B cell (primary cell): ENCODE measurements at regions not wholly inside any gene's neighbourhood (a gene's known extent, or its start where the extent isn't known, plus 50 kb on each side); places are given as distances from the start of the nearest gene placed in this dataset.

Experiments
- ATAC-seq: fragments of 200-7000 bp; cut with Tn5 transposase; one replicate; pipeline ENCODE4 v1.10.0; 2021; ENCODE audit warnings: low read depth, mild to moderate bottlenecking, moderate number of reproducible peaks, moderate library complexity
- CTCF ChIA-PET: fragments of 350-600 bp; sonication (Branson Sonifier 250); formaldehyde crosslinking; loops from one replicate; lab custom pipeline; 2021; ENCODE audit warnings: antibody characterized with exemption, inconsistent platforms; lab: Charles Lee
- POLR2A ChIA-PET: fragments of 350-600 bp; sonication (Branson Sonifier 250); formaldehyde crosslinking; loops from one replicate; lab custom pipeline; 2021; ENCODE audit warnings: antibody characterized with exemption; lab: Charles Lee
- DNase-seq: peaks from one replicate; pipeline ENCODE4 v3.0.0; 2013
- H2AFZ ChIP-seq: 2 replicates; pipeline ENCODE4 v1.6.1; 2012; ENCODE audit warnings: mild to moderate bottlenecking, low read depth, low read length; ENCODE audit not compliant: insufficient read depth, poor library complexity, severe bottlenecking
- H3K27ac ChIP-seq, 2 donors: 1 replicate in 1 of 2; 2 replicates in 1 of 2; pipeline ENCODE4 v1.5.1; 2012 to 2013; ENCODE audit warnings: low read length in 2 of 2, mild to moderate bottlenecking in 2 of 2, moderate library complexity in 1 of 2
- H3K27me3 ChIP-seq, 4 experiments: fragments of 200-600 bp in 1 of 4; sonication (generic) in 1 of 4; replicated peaks in 1 of 4; 1 replicate in 2 of 4; 2 replicates in 2 of 4; pipeline versions ENCODE4 v1.6.1 to v1.7.0; 2013 to 2016; ENCODE audit warnings: low read length in 3 of 4, mild to moderate bottlenecking in 2 of 4, mixed read lengths in 1 of 4, moderate library complexity in 1 of 4; ENCODE audit not compliant: insufficient read depth in 4 of 4, control insufficient read depth in 3 of 4; ENCODE audit errors: control extremely low read depth in 1 of 4
- H3K36me3 ChIP-seq, 2 experiments: replicated peaks in 1 of 2; 1 replicate in 1 of 2; 2 replicates in 1 of 2; pipeline versions ENCODE4 v1.6.1 to v1.7.1; 2013; ENCODE audit warnings: low read length in 1 of 2; ENCODE audit not compliant: insufficient read depth in 2 of 2, control insufficient read depth in 1 of 2; ENCODE audit errors: control extremely low read depth in 1 of 2, extremely low read depth in 1 of 2
- H3K4me1 ChIP-seq, 2 donors: fragments of 200-600 bp in 1 of 2; sonication (generic) in 1 of 2; 1 replicate in 1 of 2; 2 replicates in 1 of 2; pipeline versions ENCODE4 v1.5.1 to v1.6.1; 2013 to 2017; ENCODE audit warnings: low read length in 2 of 2; ENCODE audit not compliant: control insufficient read depth in 2 of 2, insufficient read depth in 2 of 2
- H3K4me2 ChIP-seq: replicated peaks from 2 replicates; pipeline ENCODE3; 2012; ENCODE audit warnings: mild to moderate bottlenecking, low read depth, low read length; ENCODE audit not compliant: poor library complexity, severe bottlenecking
- H3K4me3 ChIP-seq, 5 experiments: fragments of 200-600 bp in 1 of 5; sonication (generic) in 1 of 5; 1 replicate in 3 of 5; 2 replicates in 2 of 5; pipeline versions ENCODE4 v1.5.1 to v1.7.0; 2011 to 2016; ENCODE audit warnings: low read length in 4 of 5, mild to moderate bottlenecking in 4 of 5, low read depth in 2 of 5, control low read depth in 1 of 5, moderate library complexity in 1 of 5; ENCODE audit not compliant: insufficient read depth in 1 of 5; ENCODE audit errors: control extremely low read depth in 1 of 5, extremely low read depth in 1 of 5
- H3K79me2 ChIP-seq: fragments of 200-600 bp; sonication (generic); one replicate; pipeline ENCODE4 v1.6.0; 2016; ENCODE audit warnings: low read length; ENCODE audit not compliant: control insufficient read depth, insufficient read depth
- H3K9ac ChIP-seq: fragments of 200-600 bp; sonication (generic); 2 replicates; pipeline ENCODE4 v1.6.1; 2017; ENCODE audit warnings: mild to moderate bottlenecking, low read length, moderate library complexity
- H3K9me3 ChIP-seq, 3 donors: one replicate each; pipeline versions ENCODE4 v1.6.1 to v1.7.1; 2013; ENCODE audit warnings: low read length in 2 of 3; ENCODE audit not compliant: control insufficient read depth in 2 of 3, insufficient read depth in 1 of 3; ENCODE audit errors: control extremely low read depth in 1 of 3
- H4K20me1 ChIP-seq: 2 replicates; pipeline ENCODE4 v1.6.0; 2012; ENCODE audit warnings: mild to moderate bottlenecking, low read length; ENCODE audit not compliant: insufficient read depth, control insufficient read depth, poor library complexity, severe bottlenecking
- H3K27ac Mint-ChIP-seq: one replicate; pipeline ENCODE4 v1.8.0; 2021; ENCODE audit warnings: mixed read lengths
- H3K27me3 Mint-ChIP-seq: one replicate; pipeline ENCODE4 v1.8.0; 2021; ENCODE audit warnings: mixed read lengths
- H3K4me1 Mint-ChIP-seq: one replicate; pipeline ENCODE4 v1.8.0; 2021; ENCODE audit warnings: mixed read lengths
- H3K4me3 Mint-ChIP-seq: one replicate; pipeline ENCODE4 v1.8.0; 2021; ENCODE audit warnings: mixed read lengths
- H3K9me3 Mint-ChIP-seq: one replicate; pipeline ENCODE4 v1.8.0; 2022; ENCODE audit warnings: mixed read lengths; ENCODE audit not compliant: insufficient read depth
- CTCF ChIP-seq: fragments of 200-600 bp; IDR thresholded peaks from one replicate; pipeline ENCODE4 v1.8.0; 2022; ENCODE audit warnings: antibody characterized with exemption, mild to moderate bottlenecking
- EZH2 ChIP-seq: IDR thresholded peaks from 2 replicates; pipeline ENCODE4 v1.6.1; 2012; ENCODE audit warnings: borderline replicate concordance, low read depth, mild to moderate bottlenecking, moderate library complexity, low read length; ENCODE audit not compliant: insufficient read depth, poor library complexity, severe bottlenecking
- WGBS: methylation state at CpG from one replicate; pipeline ENCODE4 v1.1.5; 2013; ENCODE audit warnings: missing lambda C conversion rate; ENCODE audit not compliant: insufficient coverage; 5-methylcytosine and 5-hydroxymethylcytosine counted together
- intact Hi-C: fragments of 100-400 bp; cut with micrococcal nuclease; formaldehyde crosslinking; loops from one replicate; pipeline ENCODE4 v1.10.0; 2022

GRCh38 chr5:28505121-28505520 is 1466.7 kb upstream of the CDH9 start:
- Mint-ChIP-seq H3K4me1 (no peaks in the 10 kb centered on the region), H3K27ac (no peak overlapping the region), H3K4me3 (no peak overlapping the region), H3K27me3 (no peaks in the 10 kb centered on the region), H3K9me3 (peaks cover 6% of the 10 kb centered on the region)
- ATAC-seq (no peak), DNase-seq (no peak)
- ChIA-PET CTCF (no interaction called here), POLR2A (no interaction called here)
- Histone ChIP-seq H4K20me1 (no peaks in the 10 kb centered on the region), H2AFZ (no peak overlapping the region), H3K4me2 (no peak overlapping the region), H3K4me1 (no peaks in the 10 kb centered on the region), H3K27ac (no peak overlapping the region), H3K4me3 (no peak overlapping the region), H3K27me3 (no peaks in the 10 kb centered on the region), H3K9ac (no peak overlapping the region), H3K79me2 (no peaks in the 10 kb centered on the region), H3K36me3 (no peaks in the 10 kb centered on the region), H3K9me3 (no peaks in the 10 kb centered on the region)
- WGBS, result 82% methylated on average over 1 of the region's 1 CpG
- TF ChIP-seq EZH2, result no peak
- no peak for TF ChIP-seq CTCF
- intact Hi-C loops, result no loop called here

- DNase-seq (no peak), ATAC-seq (no peak)
- Mint-ChIP-seq H3K4me3 (no peak overlapping the region), H3K4me1 (no peaks in the 10 kb centered on the region), H3K9me3 (peaks cover 6% of the 10 kb centered on the region), H3K27ac (no peak overlapping the region), H3K27me3 (no peaks in the 10 kb centered on the region)
- Histone ChIP-seq H3K27ac (no peak overlapping the region), H3K4me2 (no peak overlapping the region), H3K79me2 (no peaks in the 10 kb centered on the region), H4K20me1 (no peaks in the 10 kb centered on the region), H3K27me3 (no peaks in the 10 kb centered on the region), H3K9ac (no peak overlapping the region), H3K9me3 (no peaks in the 10 kb centered on the region), H3K36me3 (no peaks in the 10 kb centered on the region), H3K4me3 (no peak overlapping the region), H3K4me1 (no peaks in the 10 kb centered on the region), H2AFZ (no peak overlapping the region)
- WGBS, result 89% methylated on average over 1 of the region's 2 CpGs
- CTCF ChIA-PET, result no interaction called here
- intact Hi-C loops, result no loop called here
- no peak for TF ChIP-seq CTCF
- no peak for TF ChIP-seq EZH2
- POLR2A ChIA-PET, result no interaction called here
These were observed 1462.1 kb upstream of the CDH9 start for GRCh38 chr5:28500511-28500910.
